HG03442 (cell line): ENCODE measurements at regions not wholly inside any gene's neighbourhood (a gene's known extent, or its start where the extent isn't known, plus 50 kb on each side); places are given as distances from the start of the nearest gene placed in this dataset.
"Not testable (repeated sequence)": the region's sequence is repeated elsewhere in the genome, so short reads cannot be mapped to it uniquely, and the experiment has no call there.

Source experiments
- ATAC-seq: cut with Tn5 transposase; IDR thresholded peaks from one replicate; pipeline ENCODE4 v1.9.1; 2021; ENCODE audit warnings: mild to moderate bottlenecking, moderate library complexity; ENCODE audit not compliant: unreplicated experiment

DNA sequence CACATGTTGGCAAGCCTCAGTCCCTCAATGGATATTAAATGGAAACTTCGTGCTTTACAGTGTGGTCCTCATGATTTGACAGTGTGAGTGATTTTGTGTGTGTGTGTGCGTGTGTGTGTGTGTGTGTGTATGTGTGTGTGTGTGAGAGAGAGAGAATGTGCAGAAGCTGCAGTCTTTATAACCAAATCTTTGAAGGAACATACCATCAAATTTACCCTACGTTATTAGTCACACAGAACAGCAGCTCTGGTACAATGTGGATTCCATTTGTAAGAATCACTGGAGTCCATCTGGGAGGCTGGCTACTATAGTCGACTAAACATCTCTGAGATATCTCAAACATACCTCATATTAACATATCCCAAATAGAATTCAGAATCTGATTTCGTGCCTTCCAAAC is 928.0 kb upstream of the POT1 start:
- no peak for ATAC-seq

DNA sequence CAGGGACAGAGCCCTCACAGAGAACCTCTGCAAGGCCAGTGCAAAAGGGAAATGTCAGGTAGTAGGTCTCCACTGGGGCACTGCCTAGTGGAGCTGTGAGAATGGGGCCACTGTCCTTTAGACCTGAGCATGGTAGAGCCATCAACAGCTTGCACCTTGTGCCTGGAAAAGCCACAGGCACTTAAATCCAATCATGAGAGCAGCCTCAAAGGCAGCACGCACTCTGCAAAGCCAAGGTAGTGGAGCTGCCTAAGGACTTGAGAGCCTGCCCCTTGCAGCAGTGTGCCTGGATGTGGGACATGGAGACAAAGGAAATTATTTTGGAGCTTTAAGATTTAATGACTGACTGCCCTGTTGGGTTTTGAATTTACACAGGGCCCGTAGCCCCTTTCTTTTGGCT is 918.5 kb upstream of the POT1 start:
- ATAC-seq = no peak

DNA sequence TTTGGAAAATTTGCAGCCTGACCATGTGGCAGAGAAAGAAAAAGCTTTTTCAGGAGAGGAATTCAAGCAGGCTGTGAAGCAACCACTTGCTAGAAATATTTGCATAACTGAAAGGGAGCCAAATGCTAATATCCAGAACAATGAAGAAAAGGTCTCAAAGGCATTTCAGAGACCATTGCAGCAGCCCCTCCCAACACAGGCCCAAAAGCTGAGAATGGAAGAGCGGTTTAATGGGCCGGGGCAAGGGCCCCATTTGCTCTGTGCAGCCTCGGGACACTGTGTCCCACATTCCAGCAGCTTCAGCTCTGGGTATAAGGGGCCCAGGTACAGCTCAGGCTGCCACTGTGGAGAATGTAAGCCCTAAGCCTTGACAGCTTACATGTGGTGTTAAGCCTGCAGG is 918.1 kb upstream of the POT1 start:
- no peak for ATAC-seq

DNA sequence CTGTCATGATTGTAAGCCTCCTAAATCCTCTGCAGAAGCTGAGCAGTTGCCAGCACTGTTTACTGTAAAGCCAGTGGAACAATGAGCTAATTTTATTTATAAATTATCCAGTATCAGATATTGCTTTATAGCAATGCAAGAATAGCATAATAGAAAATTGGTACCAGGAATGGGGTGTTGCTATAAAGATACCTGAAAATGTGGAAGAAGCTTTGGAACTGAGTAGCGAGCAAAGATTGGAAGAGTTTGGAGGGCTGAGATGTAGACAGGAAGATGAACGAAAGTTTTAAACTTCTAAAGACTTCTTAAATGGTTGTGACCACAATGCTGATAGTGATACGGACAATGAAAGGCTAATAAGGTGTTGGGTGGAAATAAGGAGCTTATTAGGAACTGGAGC is 917.4 kb upstream of the POT1 start:
- ATAC-seq = no peak

DNA sequence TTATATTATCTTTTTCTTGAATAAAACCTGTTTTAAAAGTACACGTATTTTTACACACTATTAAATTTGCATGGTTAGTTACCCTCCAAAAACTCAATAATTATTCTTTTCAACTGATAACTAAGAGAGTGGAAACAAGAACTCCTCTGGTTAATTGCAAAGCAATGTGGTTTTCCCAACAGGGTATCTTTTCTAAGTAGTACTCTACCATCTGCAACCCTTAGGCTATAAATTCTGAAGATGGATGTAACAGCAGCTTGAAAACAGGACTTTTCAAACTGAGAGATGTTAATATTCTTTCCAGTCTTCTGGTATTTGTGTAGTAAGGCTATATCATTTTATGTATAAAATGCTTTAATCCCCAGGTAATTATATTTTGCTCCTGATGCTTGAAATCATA is 916.1 kb upstream of the POT1 start:
- ATAC-seq = no peak

DNA sequence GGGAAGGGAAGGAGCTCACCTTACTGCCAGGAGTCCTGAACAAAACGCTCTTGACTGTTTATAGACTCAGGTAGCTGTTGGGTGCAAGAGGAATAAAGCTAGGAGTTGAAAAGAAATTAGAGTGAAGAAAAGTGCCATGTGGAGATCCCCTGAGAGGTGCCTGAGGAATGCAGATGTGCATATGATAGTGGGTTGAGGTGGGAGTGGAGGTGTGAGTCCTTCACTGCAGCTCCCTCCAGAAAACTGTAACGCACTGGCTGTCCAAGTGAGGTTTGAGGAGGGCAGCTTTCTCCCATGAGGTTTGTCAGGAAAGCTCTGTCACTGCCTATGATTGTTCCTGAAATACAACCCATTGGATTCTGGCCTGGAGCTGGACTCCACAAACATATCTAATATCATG is 904.8 kb upstream of the POT1 start:
- no peak for ATAC-seq

GRCh38 chr7:125833839-125834238 is 904.2 kb upstream of the POT1 start:
- ATAC-seq = no peak

- no peak for ATAC-seq
Measured at GRCh38 chr7:125830743-125831142, 901.1 kb upstream of the POT1 start.

DNA sequence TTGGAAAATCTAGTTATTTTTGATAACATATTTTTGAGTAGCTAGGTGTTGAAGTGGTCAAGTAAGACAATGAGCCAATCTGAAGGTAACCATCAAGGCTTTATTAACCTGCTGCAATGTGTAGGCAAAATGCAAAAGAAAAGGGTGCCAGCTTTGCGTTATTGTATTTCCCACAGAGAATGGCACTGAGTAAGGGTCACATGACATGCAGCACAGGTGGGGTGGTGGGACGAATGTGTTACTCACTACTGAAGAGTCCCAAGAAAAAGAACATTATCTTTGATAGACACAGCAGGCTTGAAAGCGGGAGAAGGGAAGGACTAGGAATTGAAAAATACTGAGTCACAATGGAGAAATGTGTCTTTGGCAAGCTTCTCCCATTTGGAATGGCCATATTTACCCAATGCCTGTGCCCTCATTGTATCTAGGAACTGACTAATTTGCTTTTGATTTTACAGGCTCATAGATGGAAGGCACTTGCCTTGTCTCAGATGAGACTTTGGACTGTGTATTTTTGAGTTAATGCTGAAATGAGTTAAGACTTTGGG is 898.6 kb upstream of the POT1 start:
- ATAC-seq = no peak

GRCh38 chr7:125823538-125823937 is 893.9 kb upstream of the POT1 start:
- no peak for ATAC-seq

DNA sequence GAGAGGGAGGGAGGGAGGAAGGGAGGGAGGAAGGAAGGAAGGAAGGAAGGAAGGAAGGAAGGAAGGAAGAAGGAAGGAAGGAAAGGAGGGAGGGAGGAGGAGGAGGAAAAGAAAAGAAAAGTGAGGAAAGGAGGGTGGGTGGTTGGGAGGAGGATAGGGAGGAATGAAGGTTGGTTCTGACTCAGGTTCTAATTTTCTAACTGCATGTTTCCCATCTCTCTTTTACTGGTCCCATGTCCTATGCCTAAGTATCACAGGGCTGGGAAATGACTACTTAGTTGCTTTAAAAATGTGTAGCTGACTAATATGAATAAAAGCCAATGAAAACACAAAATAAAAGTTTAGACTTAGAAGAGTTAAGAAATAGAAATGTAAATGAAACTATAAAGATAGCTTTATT is 890.9 kb upstream of the POT1 start:
- ATAC-seq = no peak

GRCh38 chr7:125814100-125814499 is 884.5 kb upstream of the POT1 start:
- ATAC-seq = no peak

GRCh38 chr7:125806491-125806890 is 876.9 kb upstream of the POT1 start:
- ATAC-seq = not testable (repeated sequence)

DNA sequence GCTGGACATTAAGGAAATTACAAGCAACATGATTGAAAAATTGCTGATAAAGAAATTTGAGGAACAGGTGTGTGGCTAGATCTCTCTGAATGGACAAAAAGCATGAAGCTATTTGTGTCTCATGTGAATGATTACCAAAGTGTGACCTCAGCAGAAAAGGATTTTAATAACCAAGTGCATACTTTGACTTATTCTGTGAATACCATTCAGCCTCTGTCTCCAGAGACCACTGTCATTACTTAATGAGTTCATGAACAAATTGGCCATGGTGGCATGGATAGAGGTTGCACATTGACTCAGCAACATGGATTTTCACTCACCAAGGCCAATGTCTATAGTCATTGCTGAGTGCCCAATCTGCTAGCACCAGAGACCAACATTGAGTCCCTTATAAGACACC is 874.6 kb upstream of the POT1 start:
- ATAC-seq = no peak

DNA sequence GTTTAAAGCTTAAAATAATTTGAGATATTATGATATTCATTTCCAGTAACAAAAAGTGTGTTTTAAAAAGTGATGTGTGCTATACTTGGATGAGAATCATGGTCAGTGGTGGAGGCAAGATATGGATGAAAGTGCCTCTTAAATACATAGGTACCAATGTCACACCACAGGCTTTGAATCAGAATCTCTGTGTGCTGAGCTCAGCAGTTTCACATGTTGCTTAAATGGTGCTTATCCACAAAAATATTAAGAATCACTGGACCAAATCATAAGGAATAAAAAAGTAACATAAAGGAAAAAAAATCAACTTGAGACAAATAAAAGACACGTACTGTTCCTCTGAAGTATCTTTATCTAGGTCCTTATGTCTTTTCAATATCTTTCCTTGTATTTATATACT is 850.5 kb upstream of the POT1 start:
- ATAC-seq = no peak

- no peak for ATAC-seq
Measured at GRCh38 chr7:125775317-125775716, 845.7 kb upstream of the POT1 start.

GRCh38 chr7:125773113-125773785 is 843.6 kb upstream of the POT1 start:
- no peak for ATAC-seq

DNA sequence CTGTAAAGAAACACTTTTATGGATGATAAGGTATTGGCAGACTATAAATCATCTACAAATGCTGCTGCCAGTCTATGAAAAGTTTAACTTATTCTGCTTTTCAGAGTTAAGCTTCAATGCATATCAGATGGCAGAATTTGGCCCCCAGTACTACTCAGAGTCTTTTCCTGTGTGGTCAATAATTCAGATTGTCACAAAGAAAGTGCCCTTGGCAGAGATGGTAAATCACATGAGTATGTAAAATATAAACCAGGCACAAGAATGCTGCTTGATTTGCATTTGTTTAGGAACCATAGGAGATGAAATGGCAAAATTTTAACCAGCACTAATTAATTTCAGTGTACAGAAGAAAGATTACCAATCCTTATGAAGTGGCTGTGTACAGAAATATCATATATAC is 818.3 kb upstream of the POT1 start:
- ATAC-seq = no peak

DNA sequence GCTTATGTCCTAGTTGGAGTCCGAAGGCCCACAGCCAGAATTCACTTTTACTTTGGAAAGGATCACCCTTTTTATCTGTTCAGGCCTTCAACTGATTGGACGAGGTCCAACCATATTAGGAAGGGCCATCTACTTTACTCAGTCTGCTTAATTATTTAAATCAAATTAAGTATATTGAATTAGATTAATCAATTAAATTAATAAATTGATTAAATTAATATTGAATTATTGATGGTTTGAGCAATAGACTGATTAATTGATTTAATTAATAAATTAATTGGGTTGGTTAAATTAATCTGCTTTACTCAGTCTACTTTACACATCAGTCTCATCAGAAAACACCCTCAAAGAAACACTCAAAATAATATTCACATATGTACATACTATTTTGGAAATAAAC is 816.9 kb upstream of the POT1 start:
- ATAC-seq = no peak

DNA sequence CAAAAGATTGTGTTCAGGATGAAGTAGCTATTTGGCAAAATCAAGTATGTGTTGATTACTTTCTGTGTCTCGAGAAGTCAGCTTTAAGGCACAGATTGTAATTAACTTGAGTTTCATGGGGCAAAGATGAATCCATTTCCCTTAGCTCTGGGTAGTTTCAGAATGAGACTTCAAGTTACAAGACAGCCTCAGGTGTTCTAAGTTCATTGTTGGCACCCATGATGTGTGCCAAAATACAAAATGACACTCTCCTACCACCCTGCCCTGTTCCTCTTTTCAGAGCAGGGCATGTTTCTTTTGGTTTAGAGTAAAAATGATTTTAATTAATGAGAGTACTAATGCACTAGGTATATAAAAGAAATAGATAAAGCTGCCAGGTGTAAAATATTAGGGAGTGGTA is 797.6 kb upstream of the POT1 start:
- no peak for ATAC-seq

GRCh38 chr7:125695626-125696025 is 766.0 kb upstream of the POT1 start:
- ATAC-seq = no peak

GRCh38 chr7:125683156-125683555 is 753.5 kb upstream of the POT1 start:
- no peak for ATAC-seq

GRCh38 chr7:125681508-125681907 is 751.9 kb upstream of the POT1 start:
- ATAC-seq = peak; percentile 72
